Hematopoietic multipotent progenitor cell treated with erythropoietin and hydrocortisone succinate and interleukin-3 and kit ligand, for 4 days (in vitro differentiated cells): ENCODE measurements at regions not wholly inside any gene's neighbourhood (a gene's known extent, or its start where the extent isn't known, plus 50 kb on each side); places are given as distances from the start of the nearest gene placed in this dataset.
A peak's percentile ranks its signal among the peaks of the same experiment; 100 is the strongest.

ENCODE experiments used
- DNase-seq: peaks from one replicate; pipeline ENCODE4 v3.0.0-alpha.2; 2015

GRCh38 chr20:63067721-63068560, 61.2 kb upstream of the BHLHE23 start:
- DNase-seq = no peak

GRCh38 chr20:63067266-63067635, 60.5 kb upstream of the BHLHE23 start:
- DNase-seq = no peak

GRCh38 chr20:63066506-63067265, 59.9 kb upstream of the BHLHE23 start:
- DNase-seq = no peak

- DNase-seq = no peak
These were observed 59.1 kb upstream of the BHLHE23 start for GRCh38 chr20:63065911-63066310.

- DNase-seq = no peak
These were observed 58.3 kb upstream of the BHLHE23 start for GRCh38 chr20:63064745-63065711.

GRCh38 chr20:63064310-63064709, 57.5 kb upstream of the BHLHE23 start:
- DNase-seq = no peak

GRCh38 chr20:63062188-63063140, 55.7 kb upstream of the BHLHE23 start:
- DNase-seq = no peak

- DNase-seq = no peak
These were observed 55.0 kb upstream of the BHLHE23 start for GRCh38 chr20:63061771-63062100.

- no peak for DNase-seq
These were observed 54.4 kb upstream of the BHLHE23 start for GRCh38 chr20:63061051-63061770.

- DNase-seq = no peak
These were observed 53.6 kb upstream of the BHLHE23 start for GRCh38 chr20:63060057-63060991.

GRCh38 chr20:63059684-63060056, 52.9 kb upstream of the BHLHE23 start:
- DNase-seq = no peak

- no peak for DNase-seq
These were observed 52.1 kb upstream of the BHLHE23 start for GRCh38 chr20:63058696-63059335.

GRCh38 chr20:63057171-63058117, 50.7 kb upstream of the BHLHE23 start:
- no peak for DNase-seq

- DNase-seq = peak; percentile 46
These were observed 49.7 kb upstream of the BHLHE23 start for GRCh38 chr20:63056236-63057170.
